ENCODE measurements at regions not wholly inside any gene's neighbourhood (a gene's known extent, or its start where the extent isn't known, plus 50 kb on each side); places are given as distances from the start of the nearest gene placed in this dataset.

DNA sequence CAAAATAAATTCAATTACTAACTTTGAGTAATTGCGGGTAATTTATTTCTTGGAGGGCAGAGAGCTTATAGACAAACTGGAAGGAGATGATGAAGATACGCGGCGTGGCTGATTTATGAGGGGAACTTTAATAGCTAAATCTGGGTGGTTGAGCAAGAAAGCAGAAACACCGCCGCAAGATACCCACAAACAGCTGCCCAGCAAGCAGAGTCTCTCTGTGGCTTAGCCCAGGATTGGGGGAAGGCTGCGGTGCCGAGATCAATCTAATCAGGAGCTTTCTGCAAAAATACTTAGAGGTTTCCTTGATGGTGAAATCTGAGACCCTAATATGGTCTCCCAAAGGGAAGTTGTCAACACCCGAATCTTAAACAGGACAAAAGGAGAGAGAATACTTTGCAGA is 94.9 kb upstream of the MGMT start:
- DNase-seq, result no peak

DNA sequence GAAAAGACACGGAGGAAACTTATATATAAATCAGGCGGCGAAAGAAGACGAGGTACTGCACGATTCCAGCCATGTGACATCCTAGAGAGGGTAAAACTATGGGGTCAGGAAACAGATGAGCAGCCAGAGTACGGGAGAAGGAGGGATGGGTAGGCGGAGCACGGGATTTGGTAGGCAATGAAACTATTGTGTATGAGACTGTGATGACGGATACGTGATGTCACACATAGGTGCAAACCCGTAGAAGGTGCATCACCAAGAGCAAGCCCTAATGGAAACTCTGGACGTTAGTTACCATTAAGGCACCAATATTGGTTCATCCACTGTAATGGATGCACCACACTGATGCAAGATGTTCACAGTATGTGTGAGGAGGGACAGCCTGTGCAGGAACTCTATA is 93.8 kb upstream of the MGMT start:
- DNase-seq, result no peak

- DNase-seq, result no peak
These were observed 93.3 kb upstream of the MGMT start for GRCh38 chr10:129373718-129374117.

- DNase-seq, result no peak
These were observed 91.9 kb upstream of the MGMT start for GRCh38 chr10:129375171-129375570.

GRCh38 chr10:129375912-129376311 is 91.1 kb upstream of the MGMT start:
- DNase-seq, result no peak

DNA sequence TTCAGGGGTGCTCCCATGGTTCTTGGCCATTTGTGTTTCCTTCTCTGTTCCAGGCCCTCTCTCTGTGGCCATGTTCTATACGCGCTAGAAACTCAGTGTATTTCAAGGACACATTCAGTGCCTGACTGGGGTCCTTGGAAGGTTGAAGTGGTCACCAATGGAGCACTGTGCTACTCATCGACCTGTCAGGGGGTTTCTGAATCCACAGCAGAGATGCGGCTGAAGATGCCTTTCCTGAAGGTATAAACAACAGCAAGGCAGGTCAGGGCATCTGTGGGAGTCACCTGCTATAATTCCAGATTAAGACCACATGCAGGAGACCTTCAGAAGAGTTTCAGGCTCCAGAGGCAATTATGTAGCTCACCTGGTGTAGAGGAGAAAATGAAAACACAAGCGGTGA is 86.8 kb upstream of the MGMT start:
- DNase-seq, result no peak

- no peak for DNase-seq
These were observed 85.3 kb upstream of the MGMT start for GRCh38 chr10:129381741-129382140.

GRCh38 chr10:129382401-129382800 is 84.6 kb upstream of the MGMT start:
- DNase-seq, result no peak

- no peak for DNase-seq
These were observed 83.4 kb upstream of the MGMT start for GRCh38 chr10:129383651-129384050.

GRCh38 chr10:129385600-129385999 is 81.4 kb upstream of the MGMT start:
- no peak for DNase-seq

GRCh38 chr10:129386415-129387257 is 80.4 kb upstream of the MGMT start:
- no peak for DNase-seq

- DNase-seq, result no peak
These were observed 79.8 kb upstream of the MGMT start for GRCh38 chr10:129387258-129387525.

DNA sequence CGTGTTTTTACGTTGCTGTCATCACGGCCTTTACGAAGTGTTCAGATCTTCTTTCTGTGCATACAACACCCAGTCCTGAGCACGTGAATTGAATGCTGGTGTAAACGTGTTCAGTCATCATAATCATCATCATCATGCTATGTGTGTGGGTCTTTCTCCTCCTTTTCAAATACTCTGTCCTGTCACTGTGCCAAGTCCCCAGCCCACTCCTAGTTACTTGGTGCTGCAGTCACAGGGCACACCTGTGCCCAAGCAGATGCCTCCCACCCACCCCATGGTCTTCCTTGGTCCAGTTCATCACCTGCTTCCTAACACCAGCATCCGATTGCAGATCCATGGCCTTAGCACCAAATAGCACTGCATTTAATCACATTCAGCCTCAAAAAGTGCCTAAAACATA is 78.6 kb upstream of the MGMT start:
- no peak for DNase-seq

- DNase-seq, result no peak
These were observed 77.8 kb upstream of the MGMT start for GRCh38 chr10:129389194-129389593.

DNA sequence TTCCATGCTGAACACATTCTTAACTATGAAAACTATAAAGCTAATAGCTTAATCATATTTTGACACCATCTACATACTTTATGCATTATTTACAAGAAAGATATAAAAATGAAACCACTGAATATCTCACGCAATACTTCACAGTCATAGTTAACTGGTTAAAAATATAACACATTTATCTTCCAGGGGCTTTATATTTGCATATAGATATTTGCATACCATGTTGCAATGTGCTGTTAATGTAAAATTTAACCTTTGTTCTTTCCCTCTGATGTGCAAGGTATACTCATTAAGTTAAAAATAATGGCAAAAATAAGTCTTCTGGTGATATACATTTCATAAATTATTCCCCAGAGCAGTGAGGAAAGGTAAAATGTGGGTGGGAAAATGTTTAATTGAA is 76.9 kb upstream of the MGMT start:
- DNase-seq, result no peak

GRCh38 chr10:129390726-129391125 is 76.3 kb upstream of the MGMT start:
- DNase-seq, result no peak

DNA sequence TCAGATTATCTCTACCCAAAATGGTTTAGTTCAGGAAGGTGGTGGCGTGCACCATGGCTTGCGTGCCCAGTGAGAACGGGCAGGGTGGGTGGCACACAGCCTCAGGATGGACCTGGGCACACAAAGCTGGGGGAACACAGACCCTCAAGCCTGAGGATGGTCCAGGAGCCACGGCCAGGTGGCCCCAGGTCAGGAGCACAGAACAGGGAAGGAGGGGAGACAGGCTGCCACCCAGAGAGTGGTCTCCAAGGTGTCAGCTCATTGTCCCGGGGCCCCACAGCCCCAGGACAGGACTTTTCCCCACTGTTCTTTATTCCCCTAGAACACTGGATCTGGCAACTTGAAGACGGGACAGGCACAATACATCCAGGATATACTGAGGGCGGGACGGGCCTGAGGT is 75.6 kb upstream of the MGMT start:
- no peak for DNase-seq

- DNase-seq, result no peak
These were observed 74.2 kb upstream of the MGMT start for GRCh38 chr10:129392855-129393254.

- DNase-seq, result no peak
These were observed 73.2 kb upstream of the MGMT start for GRCh38 chr10:129393812-129394211.

- no peak for DNase-seq
These were observed 72.3 kb upstream of the MGMT start for GRCh38 chr10:129394518-129395328.

GRCh38 chr10:129396021-129396722 is 70.9 kb upstream of the MGMT start:
- no peak for DNase-seq

GRCh38 chr10:129397198-129397974 is 69.7 kb upstream of the MGMT start:
- no peak for DNase-seq

GRCh38 chr10:129398711-129399141 is 68.3 kb upstream of the MGMT start:
- DNase-seq, result no peak
